ENCODE measurements at regions not wholly inside any gene's neighbourhood (a gene's known extent, or its start where the extent isn't known, plus 50 kb on each side); places are given as distances from the start of the nearest gene placed in this dataset.

DNA sequence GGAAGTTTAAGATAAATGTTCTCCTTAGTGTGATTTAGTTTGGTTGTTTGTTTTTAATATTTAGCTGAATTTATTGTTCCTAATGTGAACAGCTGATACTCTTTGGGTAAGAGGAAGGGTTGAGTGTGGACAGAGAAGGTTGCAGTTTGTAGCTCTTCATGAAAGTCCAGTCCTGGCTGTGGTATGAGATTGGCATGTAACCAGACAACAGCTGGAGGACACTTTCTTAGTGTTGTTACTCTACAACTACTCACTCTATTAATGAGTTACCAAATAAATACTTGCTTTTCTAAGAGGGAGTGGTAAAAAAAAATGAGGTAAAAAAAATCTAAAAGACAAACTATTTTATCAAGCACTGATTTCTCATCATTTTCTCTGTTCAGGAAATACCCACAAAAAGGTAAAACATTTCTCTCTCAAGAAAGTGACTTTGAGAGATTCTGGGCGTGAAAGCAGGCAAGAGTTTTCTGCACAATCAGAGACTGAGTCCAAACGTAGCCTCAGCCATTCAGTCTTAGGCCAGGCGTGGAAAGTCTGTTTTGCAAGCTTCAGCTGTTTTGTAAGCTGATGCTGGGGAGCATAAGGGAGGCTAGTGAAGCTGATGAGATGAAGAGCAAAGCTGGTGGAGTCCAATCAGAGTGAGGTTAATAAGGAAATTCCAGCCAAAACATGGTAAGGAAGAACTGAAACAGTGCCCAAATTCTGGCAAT, 138.5 kb upstream of the ARPP21 start:
- Histone ChIP-seq H3K9me2 (ENCODE audit: insufficient read depth, low read length) (no peaks in the 10 kb centered on the region), H4K20me1 (ENCODE audit: insufficient read depth) (no peaks in the 10 kb centered on the region), H2AFZ (ENCODE audit: low read depth, low read length) (no peak overlapping the region), H3K4me3 (ENCODE audit: low read length) (no peak overlapping the region), H3K27ac (ENCODE audit: low read length) (no peak overlapping the region), H3K79me2 (replicated peaks; ENCODE audit: insufficient read depth, low read length) (no peaks in the 10 kb centered on the region), H3K36me3 (ENCODE audit: insufficient read depth, low read length) (no peaks in the 10 kb centered on the region), H3K27me3 (ENCODE audit: insufficient read depth, low read depth, low read length) (no peaks in the 10 kb centered on the region), H3K9me3 (ENCODE audit: low read length) (no peaks in the 10 kb centered on the region), H3K9ac (ENCODE audit: low read length) (no peak overlapping the region), H3F3A (ENCODE audit: insufficient read depth, low read length, poor library complexity, severe bottlenecking) (no peaks in the 10 kb centered on the region), H3K4me2 (ENCODE audit: low read length) (no peak overlapping the region)
- TF ChIP-seq POLR2AphosphoS5 (IDR thresholded peaks at IDR 0.05) (no peak), EZH2 (IDR thresholded peaks at IDR 0.05; ENCODE audit: borderline replicate concordance, insufficient read depth, low read length, poor library complexity, severe bottlenecking) (no peak), SMC3 (conservative IDR thresholded peaks at IDR 0.05; ENCODE audit: poor library complexity) (no peak), MXI1 (conservative IDR thresholded peaks at IDR 0.05; ENCODE audit: poor library complexity, severe bottlenecking) (no peak), EP300 (conservative IDR thresholded peaks at IDR 0.05; ENCODE audit: poor library complexity, severe bottlenecking) (no peak), REST (IDR thresholded peaks at IDR 0.05; ENCODE audit: borderline replicate concordance) (no peak), RAD21 (conservative IDR thresholded peaks at IDR 0.05) (no peak), TAF1 (IDR thresholded peaks at IDR 0.05; ENCODE audit: low read depth) (no peak), CTCF (IDR thresholded peaks at IDR 0.05; ENCODE audit: poor library complexity, severe bottlenecking) (no peak)

GRCh38 chr3:35502699-35503098, 136.6 kb upstream of the ARPP21 start:
- Histone ChIP-seq H3K27ac (ENCODE audit: low read length) (no peak overlapping the region), H3K9ac (ENCODE audit: low read length) (no peak overlapping the region), H3K4me2 (ENCODE audit: low read length) (no peak overlapping the region), H2AFZ (ENCODE audit: low read depth, low read length) (no peak overlapping the region), H3K9me3 (ENCODE audit: low read length) (no peaks in the 10 kb centered on the region), H3K9me2 (ENCODE audit: insufficient read depth, low read length) (no peaks in the 10 kb centered on the region), H3F3A (ENCODE audit: insufficient read depth, low read length, poor library complexity, severe bottlenecking) (no peaks in the 10 kb centered on the region), H3K4me3 (ENCODE audit: low read length) (no peak overlapping the region), H3K27me3 (ENCODE audit: insufficient read depth, low read depth, low read length) (no peaks in the 10 kb centered on the region), H4K20me1 (ENCODE audit: insufficient read depth) (no peaks in the 10 kb centered on the region), H3K79me2 (replicated peaks; ENCODE audit: insufficient read depth, low read length) (no peaks in the 10 kb centered on the region), H3K36me3 (ENCODE audit: insufficient read depth, low read length) (no peaks in the 10 kb centered on the region)
- TF ChIP-seq EZH2 (IDR thresholded peaks at IDR 0.05; ENCODE audit: borderline replicate concordance, insufficient read depth, low read length, poor library complexity, severe bottlenecking) (no peak), SMC3 (conservative IDR thresholded peaks at IDR 0.05; ENCODE audit: poor library complexity) (no peak), RAD21 (conservative IDR thresholded peaks at IDR 0.05) (no peak), EP300 (conservative IDR thresholded peaks at IDR 0.05; ENCODE audit: poor library complexity, severe bottlenecking) (no peak), MXI1 (conservative IDR thresholded peaks at IDR 0.05; ENCODE audit: poor library complexity, severe bottlenecking) (no peak), POLR2AphosphoS5 (IDR thresholded peaks at IDR 0.05) (no peak), CTCF (IDR thresholded peaks at IDR 0.05; ENCODE audit: poor library complexity, severe bottlenecking) (no peak), TAF1 (IDR thresholded peaks at IDR 0.05; ENCODE audit: low read depth) (no peak), REST (IDR thresholded peaks at IDR 0.05; ENCODE audit: borderline replicate concordance) (no peak)

Measured in neural cell (in vitro differentiated cells).